NCI-H460 (cell line): ENCODE measurements at regions not wholly inside any gene's neighbourhood (a gene's known extent, or its start where the extent isn't known, plus 50 kb on each side); places are given as distances from the start of the nearest gene placed in this dataset.

Experiments
- DNase-seq: peaks from one replicate; pipeline ENCODE4 v3.0.0-alpha.2; 2016; ENCODE audit warnings: low read depth; ENCODE audit errors: extremely low read depth

- DNase-seq, result no peak
These were observed 221.4 kb downstream of the C11orf91 start for GRCh38 chr11:33479231-33479630.

GRCh38 chr11:33478111-33478573 lies 221.0 kb downstream of the HIPK3 start:
- DNase-seq, result no peak

GRCh38 chr11:33476945-33477606 lies 219.9 kb downstream of the HIPK3 start:
- no peak for DNase-seq

- DNase-seq, result no peak
These were observed 218.8 kb downstream of the HIPK3 start for GRCh38 chr11:33475993-33476392.

- DNase-seq, result no peak
These were observed 217.7 kb downstream of the HIPK3 start for GRCh38 chr11:33474866-33475265.

DNA sequence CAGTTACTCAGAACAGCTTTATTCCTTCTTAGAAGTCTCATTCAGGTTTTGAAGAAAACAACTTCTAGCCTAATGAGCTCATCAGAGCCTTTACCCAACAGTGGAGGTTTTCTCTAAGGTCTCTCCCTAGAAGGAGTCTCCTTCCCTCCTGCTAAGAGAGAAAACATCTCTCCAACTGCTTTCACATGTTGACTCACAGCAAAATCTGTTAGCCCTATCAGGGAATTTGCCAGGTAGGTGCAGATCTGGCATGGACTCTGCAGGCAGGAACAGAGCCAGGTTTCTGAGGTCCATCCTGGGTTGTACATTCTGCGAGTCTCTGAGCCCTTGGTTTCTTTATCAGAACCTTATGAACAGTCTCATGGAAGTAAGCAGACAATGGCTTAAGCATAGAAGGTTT lies 214.4 kb downstream of the HIPK3 start:
- DNase-seq, result no peak

DNA sequence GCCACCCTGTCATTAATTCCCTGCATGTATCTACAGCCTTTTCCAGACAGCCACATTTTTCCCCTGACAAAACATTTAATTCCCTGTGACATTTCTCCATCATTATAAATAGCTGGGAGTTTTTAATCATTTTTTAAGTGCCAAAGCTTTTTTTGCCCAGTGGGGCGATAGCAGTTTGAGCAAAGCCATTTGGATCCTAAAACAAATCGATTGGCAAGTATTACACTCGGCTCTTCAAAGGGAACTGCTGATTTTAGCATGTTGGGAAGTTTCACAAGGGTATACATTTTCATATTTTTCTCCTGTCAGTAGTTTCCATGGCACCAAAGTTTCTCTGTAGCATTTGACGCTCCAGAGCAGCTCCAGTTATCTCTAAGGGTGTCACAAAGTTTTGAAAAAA lies 210.8 kb downstream of the HIPK3 start:
- DNase-seq, result no peak

DNA sequence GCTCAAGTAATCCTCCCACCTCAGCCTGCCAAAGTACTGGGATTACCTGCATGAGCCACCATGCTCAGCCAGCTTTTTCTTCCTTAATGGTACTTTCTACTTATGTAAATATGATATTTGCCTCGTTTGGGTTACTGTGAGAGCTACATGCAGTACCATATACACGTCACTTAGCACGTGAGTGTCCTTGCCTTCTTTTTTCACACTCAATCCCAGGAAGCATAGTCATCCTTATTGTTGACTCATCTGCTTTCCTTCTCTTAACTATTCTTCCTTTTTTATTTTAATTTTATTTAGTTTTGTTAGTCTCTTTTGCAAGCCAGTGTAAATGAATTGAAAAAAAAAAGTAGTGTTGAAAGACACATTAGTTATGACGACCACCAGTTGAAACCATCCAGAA lies 205.9 kb downstream of the HIPK3 start:
- no peak for DNase-seq

GRCh38 chr11:33461369-33462125 lies 204.4 kb downstream of the HIPK3 start:
- no peak for DNase-seq

GRCh38 chr11:33457948-33458347 lies 200.8 kb downstream of the HIPK3 start:
- DNase-seq, result no peak

GRCh38 chr11:33455867-33456463 lies 198.8 kb downstream of the HIPK3 start:
- no peak for DNase-seq

GRCh38 chr11:33454264-33454663 lies 197.1 kb downstream of the HIPK3 start:
- DNase-seq, result no peak

GRCh38 chr11:33452836-33453624 lies 195.8 kb downstream of the HIPK3 start:
- DNase-seq, result no peak

DNA sequence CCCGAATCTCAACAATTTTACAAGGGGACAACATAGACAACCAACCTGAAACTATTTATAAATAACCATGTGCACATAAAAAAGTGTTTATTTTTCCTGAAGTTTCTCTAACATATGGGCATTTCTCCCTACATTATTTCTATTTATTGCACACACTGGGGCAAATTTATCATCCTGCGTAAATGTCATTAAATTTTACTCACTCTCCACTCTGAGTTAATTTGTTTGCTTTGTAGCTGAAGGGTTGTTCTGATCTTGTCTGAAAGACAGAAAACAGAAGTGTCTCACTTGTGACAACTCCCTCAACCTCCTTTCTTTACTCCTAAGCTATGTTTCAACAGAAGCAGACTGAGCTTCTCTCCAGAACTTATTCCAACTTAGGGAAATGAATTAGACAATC lies 194.2 kb downstream of the HIPK3 start:
- DNase-seq, result no peak

DNA sequence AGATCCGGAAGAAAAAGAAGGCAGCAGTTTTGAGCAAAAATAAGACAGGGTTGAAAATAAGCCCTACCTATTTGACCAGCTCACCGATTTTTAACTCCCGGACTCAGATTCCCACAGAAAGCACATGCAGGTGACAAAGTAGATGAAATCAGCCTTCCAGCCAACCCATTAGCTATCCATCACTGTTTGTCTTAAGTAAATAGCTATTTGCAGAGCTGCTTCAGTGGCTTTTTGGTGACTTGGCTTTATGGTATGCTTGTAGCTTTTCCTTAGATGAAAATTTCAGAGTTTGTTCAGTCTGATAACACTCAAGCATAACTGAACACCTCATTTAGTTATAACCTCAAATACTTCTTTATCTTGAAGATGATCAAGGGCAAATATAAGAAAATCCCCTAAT lies 192.6 kb downstream of the HIPK3 start:
- DNase-seq, result no peak

GRCh38 chr11:33448461-33449130 lies 191.4 kb downstream of the HIPK3 start:
- DNase-seq, result no peak

GRCh38 chr11:33445761-33446161 lies 188.6 kb downstream of the HIPK3 start:
- no peak for DNase-seq

- no peak for DNase-seq
These were observed 187.8 kb downstream of the HIPK3 start for GRCh38 chr11:33444835-33445594.

- DNase-seq, result no peak
These were observed 186.5 kb downstream of the HIPK3 start for GRCh38 chr11:33443684-33444083.

DNA sequence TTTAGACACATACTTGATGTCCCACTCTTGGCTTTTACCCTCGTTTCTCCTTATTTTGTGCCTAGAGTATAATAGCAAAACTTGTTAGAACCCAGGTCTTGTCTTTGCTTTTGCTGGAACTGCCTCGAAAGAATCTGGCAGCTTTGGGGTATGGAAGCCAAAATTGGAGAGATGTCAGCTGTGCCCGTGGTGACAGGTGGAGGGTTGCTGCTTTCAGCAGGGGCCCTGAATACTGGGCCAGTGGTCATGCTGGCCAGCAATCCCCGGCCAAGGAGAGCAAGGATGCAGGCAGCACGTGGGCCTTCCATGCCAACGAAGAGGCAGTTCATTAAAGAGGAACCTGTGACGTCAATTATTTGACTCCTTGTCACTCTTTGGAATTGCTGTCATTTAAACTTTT lies 181.1 kb downstream of the HIPK3 start:
- DNase-seq, result no peak
